Gastrocnemius medialis (tissue), 4 donors: ENCODE measurements at regions not wholly inside any gene's neighbourhood (a gene's known extent, or its start where the extent isn't known, plus 50 kb on each side); places are given as distances from the start of the nearest gene placed in this dataset.

ENCODE experiments used
- POLR2A ChIP-seq, 2 donors: fragments of 450-650 bp; IDR thresholded peaks; one replicate each; pipeline ENCODE4 v1.6.1; 2017; ENCODE audit warnings: antibody characterized with exemption in 2 of 2, mild to moderate bottlenecking in 2 of 2, moderate library complexity in 2 of 2
- TF ChIP-seq, protein P1 (sequence below), 5 experiments: fragments of 450-650 bp in 3 of 5; fragments of 200-600 bp in 2 of 5; sonication (generic) in 2 of 5; IDR thresholded peaks in 4 of 5; conservative IDR thresholded peaks in 1 of 5; 1 replicate in 4 of 5; 2 replicates in 1 of 5; pipeline ENCODE4 v1.5.1; 2016 to 2019; ENCODE audit warnings: antibody characterized with exemption in 5 of 5, mild to moderate bottlenecking in 3 of 5, moderate library complexity in 3 of 5

DNA sequence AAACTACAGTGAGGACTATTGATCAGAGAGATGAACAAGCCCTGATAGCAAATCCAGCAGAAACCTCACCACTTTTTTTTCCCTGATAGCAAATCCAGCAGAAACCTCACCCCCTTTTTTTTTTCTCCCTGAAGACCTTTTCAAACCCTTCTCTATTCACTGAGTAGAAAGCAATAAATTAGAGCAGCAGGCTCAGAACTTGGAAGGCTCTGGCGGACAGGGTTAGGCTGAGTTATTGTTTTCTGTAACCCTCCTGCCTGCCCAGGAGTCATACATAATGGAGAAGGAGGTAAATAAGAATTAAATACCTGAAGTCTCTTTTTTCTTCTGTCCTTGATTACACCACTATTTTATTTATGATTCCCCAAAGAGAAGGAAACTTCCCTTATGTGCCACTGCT lies 136.3 kb upstream of the SNX2 start:
- TF ChIP-seq, protein P1, sequence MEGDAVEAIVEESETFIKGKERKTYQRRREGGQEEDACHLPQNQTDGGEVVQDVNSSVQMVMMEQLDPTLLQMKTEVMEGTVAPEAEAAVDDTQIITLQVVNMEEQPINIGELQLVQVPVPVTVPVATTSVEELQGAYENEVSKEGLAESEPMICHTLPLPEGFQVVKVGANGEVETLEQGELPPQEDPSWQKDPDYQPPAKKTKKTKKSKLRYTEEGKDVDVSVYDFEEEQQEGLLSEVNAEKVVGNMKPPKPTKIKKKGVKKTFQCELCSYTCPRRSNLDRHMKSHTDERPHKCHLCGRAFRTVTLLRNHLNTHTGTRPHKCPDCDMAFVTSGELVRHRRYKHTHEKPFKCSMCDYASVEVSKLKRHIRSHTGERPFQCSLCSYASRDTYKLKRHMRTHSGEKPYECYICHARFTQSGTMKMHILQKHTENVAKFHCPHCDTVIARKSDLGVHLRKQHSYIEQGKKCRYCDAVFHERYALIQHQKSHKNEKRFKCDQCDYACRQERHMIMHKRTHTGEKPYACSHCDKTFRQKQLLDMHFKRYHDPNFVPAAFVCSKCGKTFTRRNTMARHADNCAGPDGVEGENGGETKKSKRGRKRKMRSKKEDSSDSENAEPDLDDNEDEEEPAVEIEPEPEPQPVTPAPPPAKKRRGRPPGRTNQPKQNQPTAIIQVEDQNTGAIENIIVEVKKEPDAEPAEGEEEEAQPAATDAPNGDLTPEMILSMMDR (IDR thresholded peaks at IDR 0.05 in 4 of 5, conservative IDR thresholded peaks at IDR 0.05 in 1 of 5): no peak
- no peak for TF ChIP-seq POLR2A (IDR thresholded peaks at IDR 0.05)
